K562 (cell line): ENCODE measurements at regions not wholly inside any gene's neighbourhood (a gene's known extent, or its start where the extent isn't known, plus 50 kb on each side); places are given as distances from the start of the nearest gene placed in this dataset.

ENCODE experiments used
- ARID1B ChIP-seq: fragments of 450-650 bp; IDR thresholded peaks from 2 replicates; pipeline ENCODE4 v1.6.1; 2016; ENCODE audit warnings: antibody characterized with exemption, mild to moderate bottlenecking, inconsistent platforms
- CHD7 ChIP-seq: fragments of 200-600 bp; sonication (generic); IDR thresholded peaks from one replicate; pipeline ENCODE4 v1.6.1; 2012; ENCODE audit warnings: mild to moderate bottlenecking, low read depth, low read length, inconsistent platforms
- FOXM1 ChIP-seq, 2 experiments: fragments of 450-650 bp in 1 of 2; sonication (generic) in 1 of 2; formaldehyde crosslinking in 1 of 2; IDR thresholded peaks; 2 replicates each; pipeline versions ENCODE4 v1.6.1 to v1.9.0; 2017 to 2022; ENCODE audit warnings: low read depth in 2 of 2, mild to moderate bottlenecking in 2 of 2, missing genetic modification reagents in 1 of 2, moderate library complexity in 1 of 2
- ILF3 ChIP-seq: fragments of 450-650 bp; IDR thresholded peaks from 2 replicates; pipeline ENCODE4 v1.6.1; 2018; ENCODE audit warnings: antibody characterized with exemption, mild to moderate bottlenecking, moderate library complexity, borderline replicate concordance
- MAZ ChIP-seq, 2 experiments: fragments of 450-650 bp in 1 of 2; sonication (generic) in 1 of 2; formaldehyde crosslinking; IDR thresholded peaks in 1 of 2; conservative IDR thresholded peaks in 1 of 2; 2 replicates each; pipeline versions ENCODE4 v1.4.0 to v1.5.0; 2020; ENCODE audit warnings: mild to moderate bottlenecking in 1 of 2, missing genetic modification reagents in 1 of 2
- PCBP2 ChIP-seq: fragments of 200-400 bp; formaldehyde crosslinking; IDR thresholded peaks from 2 replicates; pipeline ENCODE4 v1.6.1; 2018; ENCODE audit warnings: low read length, low read depth, mild to moderate bottlenecking, moderate library complexity; ENCODE audit not compliant: poor library complexity, severe bottlenecking
- ZBTB12 ChIP-seq: fragments of 250-450 bp; sonication (Bioruptor Pico); IDR thresholded peaks from 2 replicates; pipeline ENCODE4 v1.4.0; 2020
- ZNF175 ChIP-seq: fragments of 200-800 bp; sonication (Bioruptor generic); IDR thresholded peaks from 2 replicates; pipeline ENCODE4 v1.6.1; 2016; ENCODE audit warnings: low read depth, mild to moderate bottlenecking, missing genetic modification characterization, missing compliant biosample characterization
- ZNF347 ChIP-seq: fragments of 450-650 bp; formaldehyde crosslinking; IDR thresholded peaks from 2 replicates; pipeline ENCODE4 v1.4.0; 2020; ENCODE audit warnings: low read depth, mild to moderate bottlenecking, moderate library complexity
- ZNF639 ChIP-seq, 2 experiments: fragments of 200-800 bp in 1 of 2; sonication (Bioruptor generic) in 1 of 2; sonication (generic) in 1 of 2; formaldehyde crosslinking in 1 of 2; IDR thresholded peaks in 1 of 2; conservative IDR thresholded peaks in 1 of 2; 2 replicates each; pipeline versions ENCODE4 v1.5.0 to v1.6.1; 2016 to 2020; ENCODE audit warnings: missing compliant biosample characterization in 1 of 2, missing genetic modification characterization in 1 of 2, missing genetic modification reagents in 1 of 2

GRCh38 chr14:84442521-84442920 is 1087.4 kb upstream of the FLRT2 start (continued):
- TF ChIP-seq CHD7, result no peak
- TF ChIP-seq ZBTB12, result no peak
- TF ChIP-seq ZNF639 (CRISPR knock-in tag; conservative IDR thresholded peaks at IDR 0.05 in 1 of 2, IDR thresholded peaks at IDR 0.05 in 1 of 2), result no peak
- no peak for TF ChIP-seq ILF3
- no peak for TF ChIP-seq ARID1B
- no peak for TF ChIP-seq PCBP2
- TF ChIP-seq FOXM1 (IDR thresholded peaks at IDR 0.05; ENCODE audit: low read depth), result no peak
- no peak for TF ChIP-seq FOXM1 (CRISPR knock-in tag; IDR thresholded peaks at IDR 0.05; ENCODE audit: low read depth)
- no peak for TF ChIP-seq ZNF347 (CRISPR knock-in tag)
- TF ChIP-seq MAZ (CRISPR knock-in tag; conservative IDR thresholded peaks at IDR 0.05 in 1 of 2, IDR thresholded peaks at IDR 0.05 in 1 of 2), result no peak
- TF ChIP-seq ZNF175, result no peak
- TF ChIP-seq, all 486 proteins: peak for 0
